Breast epithelium (tissue), 4 donors: ENCODE measurements at regions not wholly inside any gene's neighbourhood (a gene's known extent, or its start where the extent isn't known, plus 50 kb on each side); places are given as distances from the start of the nearest gene placed in this dataset.
"Not testable (repeated sequence)": the region's sequence is repeated elsewhere in the genome, so short reads cannot be mapped to it uniquely, and the experiment has no call there.

Experiments used
- DNase-seq, 2 donors: peaks; one replicate each; pipeline ENCODE4 v3.0.0-alpha.2; 2019; ENCODE audit warnings: low spot score in 2 of 2
- H3K27ac ChIP-seq, 2 donors: fragments of 200-600 bp; sonication (generic) in 1 of 2; one replicate each; pipeline ENCODE4 v1.5.1; 2016 to 2019; ENCODE audit warnings: mild to moderate bottlenecking in 1 of 2
- H3K27me3 ChIP-seq, 2 donors: fragments of 200-600 bp; sonication (generic) in 1 of 2; one replicate each; pipeline versions ENCODE4 v1.5.1 to v1.6.0; 2017 to 2019; ENCODE audit warnings: control low read depth in 1 of 2, mild to moderate bottlenecking in 1 of 2
- H3K36me3 ChIP-seq: fragments of 200-600 bp; one replicate; pipeline ENCODE4 v1.5.1; 2019
- H3K4me1 ChIP-seq, 2 donors: fragments of 200-600 bp; sonication (generic); one replicate each; pipeline ENCODE4 v1.5.1; 2016 to 2019; ENCODE audit warnings: control low read depth in 1 of 2
- H3K4me3 ChIP-seq, 3 donors: fragments of 200-600 bp; sonication (generic); 1 replicate in 2 of 3; 2 replicates in 1 of 3; pipeline ENCODE4 v1.5.1; 2016 to 2019; ENCODE audit warnings: mild to moderate bottlenecking in 3 of 3, moderate library complexity in 2 of 3
- H3K9me3 ChIP-seq, 2 donors: fragments of 200-600 bp; sonication (generic) in 1 of 2; one replicate each; pipeline ENCODE4 v1.5.1; 2016 to 2019; ENCODE audit warnings: control low read depth in 1 of 2
- POLR2A ChIP-seq: fragments of 450-650 bp; IDR thresholded peaks from one replicate; pipeline ENCODE4 v1.6.1; 2016; ENCODE audit warnings: antibody characterized with exemption, mild to moderate bottlenecking, moderate library complexity
- POLR2AphosphoS5 ChIP-seq, 3 donors: sonication (generic); formaldehyde crosslinking; IDR thresholded peaks; one replicate each; pipeline ENCODE4 v1.6.1; 2017; ENCODE audit warnings: antibody characterized with exemption in 3 of 3
- intact Hi-C: fragments of 100-400 bp; cut with DNase I; formaldehyde crosslinking; loops from one replicate; pipeline ENCODE4 v1.15.1; 2023; ENCODE audit warnings: low total_unique reads
- TF ChIP-seq, protein P1 (sequence below), 3 donors: fragments of 450-650 bp; IDR thresholded peaks; one replicate each; pipeline ENCODE4 v1.5.1; 2016 to 2017; ENCODE audit warnings: antibody characterized with exemption in 3 of 3, mild to moderate bottlenecking in 3 of 3, moderate library complexity in 3 of 3

DNA sequence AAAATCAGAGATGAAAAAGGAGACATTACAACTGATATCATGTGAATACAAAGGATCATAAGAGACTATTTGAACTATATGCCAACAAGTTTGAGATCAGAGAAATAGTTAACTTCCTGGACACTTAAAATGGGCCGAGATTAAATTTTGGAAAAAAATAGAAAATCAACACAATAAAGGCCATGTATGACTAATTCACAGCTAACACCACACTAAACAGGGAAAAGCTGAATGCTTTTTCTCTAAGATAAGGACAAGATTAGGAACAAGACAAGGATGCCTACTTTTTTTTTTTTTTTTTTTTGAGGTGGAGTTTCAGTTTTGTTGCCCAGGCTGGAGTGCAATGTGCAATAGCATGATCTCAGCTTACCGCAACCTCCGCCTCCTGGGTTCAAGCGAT is 151.4 kb upstream of the MAGI2 start:
- no peak for DNase-seq

DNA sequence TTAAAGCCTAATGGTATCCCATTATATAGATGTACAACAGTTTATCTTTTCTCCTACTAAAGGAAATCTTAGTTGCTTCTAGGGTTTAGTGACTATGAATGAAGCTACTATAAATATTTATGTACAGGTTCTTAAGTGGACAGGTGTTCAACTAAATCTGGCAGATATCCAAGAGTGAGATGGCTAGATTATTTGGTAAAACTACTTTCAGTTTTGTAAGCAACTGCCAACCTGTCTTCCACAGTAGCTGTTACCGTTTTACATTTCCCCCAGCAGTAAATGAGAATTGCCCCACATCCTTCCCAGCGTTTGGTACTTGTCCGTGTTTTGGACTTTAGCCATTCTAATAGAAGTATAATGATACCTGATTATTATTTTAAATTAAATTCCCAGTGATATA is 144.9 kb upstream of the MAGI2 start:
- intact Hi-C loops: no loop called here
- H3K4me3 ChIP-seq: no peak overlapping the region
- no peak overlapping the region for H3K27ac ChIP-seq
- no peaks in the 10 kb centered on the region for H3K9me3 ChIP-seq
- TF ChIP-seq, protein P1, sequence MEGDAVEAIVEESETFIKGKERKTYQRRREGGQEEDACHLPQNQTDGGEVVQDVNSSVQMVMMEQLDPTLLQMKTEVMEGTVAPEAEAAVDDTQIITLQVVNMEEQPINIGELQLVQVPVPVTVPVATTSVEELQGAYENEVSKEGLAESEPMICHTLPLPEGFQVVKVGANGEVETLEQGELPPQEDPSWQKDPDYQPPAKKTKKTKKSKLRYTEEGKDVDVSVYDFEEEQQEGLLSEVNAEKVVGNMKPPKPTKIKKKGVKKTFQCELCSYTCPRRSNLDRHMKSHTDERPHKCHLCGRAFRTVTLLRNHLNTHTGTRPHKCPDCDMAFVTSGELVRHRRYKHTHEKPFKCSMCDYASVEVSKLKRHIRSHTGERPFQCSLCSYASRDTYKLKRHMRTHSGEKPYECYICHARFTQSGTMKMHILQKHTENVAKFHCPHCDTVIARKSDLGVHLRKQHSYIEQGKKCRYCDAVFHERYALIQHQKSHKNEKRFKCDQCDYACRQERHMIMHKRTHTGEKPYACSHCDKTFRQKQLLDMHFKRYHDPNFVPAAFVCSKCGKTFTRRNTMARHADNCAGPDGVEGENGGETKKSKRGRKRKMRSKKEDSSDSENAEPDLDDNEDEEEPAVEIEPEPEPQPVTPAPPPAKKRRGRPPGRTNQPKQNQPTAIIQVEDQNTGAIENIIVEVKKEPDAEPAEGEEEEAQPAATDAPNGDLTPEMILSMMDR (IDR thresholded peaks at IDR 0.05): no peak
- TF ChIP-seq POLR2A (no peak), POLR2AphosphoS5 (IDR thresholded peaks at IDR 0.05) (no peak)
- no peaks in the 10 kb centered on the region for H3K36me3 ChIP-seq
- no peaks in the 10 kb centered on the region for H3K27me3 ChIP-seq
- H3K4me1 ChIP-seq: no peaks in the 10 kb centered on the region
- DNase-seq: no peak

More for the DNA sequence above, 151.4 kb upstream of the MAGI2 start:
- Histone ChIP-seq H3K9me3 (no peaks in the 10 kb centered on the region), H3K36me3 (peaks cover 7% of the 10 kb centered on the region), H3K4me3 (no peak overlapping the region), H3K27me3 (no peaks in the 10 kb centered on the region), H3K27ac (no peak overlapping the region), H3K4me1 (no peaks in the 10 kb centered on the region)
- no peak for TF ChIP-seq POLR2A
- no peak for TF ChIP-seq POLR2AphosphoS5 (IDR thresholded peaks at IDR 0.05)
- TF ChIP-seq, protein P1 (IDR thresholded peaks at IDR 0.05): no peak
- intact Hi-C loops: no loop called here

DNA sequence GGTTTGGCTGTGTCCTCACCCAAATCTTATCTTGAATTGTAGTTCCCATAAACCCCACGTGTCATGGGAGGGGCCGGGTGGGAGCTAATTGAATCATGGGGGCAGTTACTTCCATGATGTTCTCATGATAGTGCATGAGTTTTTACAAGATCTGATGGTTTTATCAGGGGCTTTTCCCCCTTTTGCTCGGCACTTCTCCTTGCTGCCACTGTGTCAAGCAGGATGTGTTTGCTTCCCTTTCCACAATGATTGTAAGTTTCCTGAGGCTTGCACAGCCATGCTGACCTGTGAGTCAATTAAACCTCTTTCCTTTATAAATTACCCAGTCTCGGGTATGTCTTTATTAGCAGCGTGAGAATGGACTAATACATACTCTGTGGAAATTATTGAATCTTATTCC is 141.2 kb upstream of the MAGI2 start:
- DNase-seq, H3K4me3 ChIP-seq, H3K27ac ChIP-seq, H3K36me3 ChIP-seq, H3K9me3 ChIP-seq, intact Hi-C loops, H3K27me3 ChIP-seq, H3K4me1 ChIP-seq: not testable (repeated sequence)

DNA sequence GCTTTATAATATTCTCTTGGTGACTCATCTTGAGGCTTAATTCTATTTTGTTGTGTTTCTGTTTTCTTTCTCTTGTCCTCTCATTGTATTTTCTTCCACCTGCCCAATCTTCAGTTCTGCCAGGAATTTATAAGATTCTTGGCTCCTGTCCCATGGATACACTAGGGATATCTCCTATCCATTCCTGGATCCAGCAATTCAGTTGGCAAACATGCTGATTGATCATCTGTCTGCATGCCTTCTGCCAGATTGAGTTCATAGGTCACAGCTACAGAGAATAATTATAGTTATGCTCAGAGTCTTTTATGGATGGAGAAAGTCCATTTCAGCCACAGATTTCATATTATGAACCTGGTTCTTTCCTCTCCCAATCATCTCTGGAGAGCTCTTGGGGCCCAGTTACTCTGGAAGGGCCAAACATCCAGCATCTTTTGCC is 140.4 kb upstream of the MAGI2 start:
- H3K4me3 ChIP-seq: no peak overlapping the region
- TF ChIP-seq POLR2AphosphoS5 (IDR thresholded peaks at IDR 0.05) (no peak), POLR2A (no peak)
- TF ChIP-seq, protein P1 (IDR thresholded peaks at IDR 0.05): no peak
- DNase-seq: no peak
- no peaks in the 10 kb centered on the region for H3K27me3 ChIP-seq
- H3K36me3 ChIP-seq: no peaks in the 10 kb centered on the region
- H3K27ac ChIP-seq: no peak overlapping the region
- intact Hi-C loops: no loop called here
- no peaks in the 10 kb centered on the region for H3K4me1 ChIP-seq
- no peaks in the 10 kb centered on the region for H3K9me3 ChIP-seq

DNA sequence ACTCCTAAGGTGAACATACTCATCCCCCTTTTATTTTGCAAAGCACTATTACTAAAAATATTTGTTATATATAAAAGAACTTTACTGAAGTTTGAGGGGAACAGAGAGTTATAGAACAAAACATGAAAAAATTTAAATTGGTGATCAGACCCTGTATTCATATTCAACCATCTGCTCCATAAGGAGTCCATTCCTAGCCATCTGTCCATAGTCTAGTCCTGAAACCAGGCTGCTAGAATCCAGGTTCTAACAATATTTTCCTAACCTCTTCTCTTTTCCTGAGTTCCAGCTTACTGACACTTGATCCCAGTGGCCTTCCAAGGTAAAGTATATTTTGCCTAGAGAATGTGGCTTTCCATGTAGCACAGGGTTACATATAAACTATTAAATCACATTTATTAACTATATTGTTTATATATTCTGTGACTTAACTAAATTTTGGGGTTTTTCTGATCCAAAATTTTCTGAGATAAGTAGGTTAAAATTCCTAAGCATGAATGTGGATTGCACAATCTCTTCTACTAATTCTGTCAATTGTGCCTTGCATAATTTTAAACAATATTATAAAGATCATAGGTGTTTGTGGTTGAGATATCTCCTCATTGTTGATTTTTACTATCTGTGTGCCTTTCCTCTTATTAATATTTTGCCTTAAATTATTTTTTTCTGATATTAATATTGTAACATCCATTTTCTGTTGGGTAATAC is 137.6 kb upstream of the MAGI2 start:
- Histone ChIP-seq H3K27ac (no peak overlapping the region), H3K9me3 (no peaks in the 10 kb centered on the region), H3K36me3 (no peaks in the 10 kb centered on the region), H3K4me1 (no peaks in the 10 kb centered on the region), H3K4me3 (no peak overlapping the region), H3K27me3 (no peaks in the 10 kb centered on the region)
- intact Hi-C loops: no loop called here
- no peak for DNase-seq
- TF ChIP-seq POLR2AphosphoS5 (IDR thresholded peaks at IDR 0.05): no peak
- no peak for TF ChIP-seq POLR2A
- TF ChIP-seq, protein P1 (IDR thresholded peaks at IDR 0.05): no peak
